ENCODE measurements at regions not wholly inside any gene's neighbourhood (a gene's known extent, or its start where the extent isn't known, plus 50 kb on each side); places are given as distances from the start of the nearest gene placed in this dataset.

- no peak for DNase-seq (ENCODE audit: low read depth in 1 of 2, low spot score in 1 of 2)
- TF ChIP-seq POLR2AphosphoS5 (IDR thresholded peaks at IDR 0.05; ENCODE audit: low read depth) (no peak), SPI1 (IDR thresholded peaks at IDR 0.05; ENCODE audit: borderline replicate concordance, low read depth) (no peak), REST (IDR thresholded peaks at IDR 0.05; ENCODE audit: insufficient replicate concordance, low read depth) (no peak), GABPA (IDR thresholded peaks at IDR 0.05; ENCODE audit: low read depth) (no peak), CTCF (IDR thresholded peaks at IDR 0.05; ENCODE audit: insufficient read depth, low read length) (no peak)
- no peaks in the 10 kb centered on the region for H3K27me3 ChIP-seq (ENCODE audit: insufficient read depth, poor library complexity, severe bottlenecking)
Observed at GRCh38 chr18:4593459-4593858, 138.4 kb upstream of the DLGAP1 start.

GRCh38 chr18:4589056-4589800, 134.1 kb upstream of the DLGAP1 start:
- no peak for TF ChIP-seq REST (IDR thresholded peaks at IDR 0.05; ENCODE audit: insufficient replicate concordance, low read depth)
- TF ChIP-seq CTCF (IDR thresholded peaks at IDR 0.05; ENCODE audit: insufficient read depth, low read length) = no peak
- no peak for TF ChIP-seq GABPA (IDR thresholded peaks at IDR 0.05; ENCODE audit: low read depth)
- TF ChIP-seq POLR2AphosphoS5 (IDR thresholded peaks at IDR 0.05; ENCODE audit: low read depth) = no peak
- TF ChIP-seq SPI1 (IDR thresholded peaks at IDR 0.05; ENCODE audit: borderline replicate concordance, low read depth) = no peak
- no peak for DNase-seq (ENCODE audit: low read depth in 1 of 2, low spot score in 1 of 2)
- H3K27me3 ChIP-seq (ENCODE audit: insufficient read depth, poor library complexity, severe bottlenecking) = no peaks in the 10 kb centered on the region
- H3K4me3 ChIP-seq (replicated peaks; ENCODE audit: insufficient read depth, low read length) = no peak overlapping the region
- H3K27ac ChIP-seq (replicated peaks) = no peak overlapping the region

More at GRCh38 chr18:4593459-4593858, 138.4 kb upstream of the DLGAP1 start:
- Histone ChIP-seq H3K27ac (replicated peaks) (no peak overlapping the region), H3K4me3 (replicated peaks; ENCODE audit: insufficient read depth, low read length) (no peak overlapping the region)

- H3K27ac ChIP-seq (replicated peaks) = no peak overlapping the region
- no peaks in the 10 kb centered on the region for H3K27me3 ChIP-seq (ENCODE audit: insufficient read depth, poor library complexity, severe bottlenecking)
- TF ChIP-seq CTCF (IDR thresholded peaks at IDR 0.05; ENCODE audit: insufficient read depth, low read length) (no peak), REST (IDR thresholded peaks at IDR 0.05; ENCODE audit: insufficient replicate concordance, low read depth) (no peak), SPI1 (IDR thresholded peaks at IDR 0.05; ENCODE audit: borderline replicate concordance, low read depth) (no peak), GABPA (IDR thresholded peaks at IDR 0.05; ENCODE audit: low read depth) (no peak), POLR2AphosphoS5 (IDR thresholded peaks at IDR 0.05; ENCODE audit: low read depth) (no peak)
- no peak overlapping the region for H3K4me3 ChIP-seq (replicated peaks; ENCODE audit: insufficient read depth, low read length)
- DNase-seq (ENCODE audit: low read depth in 1 of 2, low spot score in 1 of 2) = no peak
Observed at GRCh38 chr18:4587204-4587603, 132.1 kb upstream of the DLGAP1 start.
